ENCODE measurements at regions not wholly inside any gene's neighbourhood (a gene's known extent, or its start where the extent isn't known, plus 50 kb on each side); places are given as distances from the start of the nearest gene placed in this dataset.

DNA sequence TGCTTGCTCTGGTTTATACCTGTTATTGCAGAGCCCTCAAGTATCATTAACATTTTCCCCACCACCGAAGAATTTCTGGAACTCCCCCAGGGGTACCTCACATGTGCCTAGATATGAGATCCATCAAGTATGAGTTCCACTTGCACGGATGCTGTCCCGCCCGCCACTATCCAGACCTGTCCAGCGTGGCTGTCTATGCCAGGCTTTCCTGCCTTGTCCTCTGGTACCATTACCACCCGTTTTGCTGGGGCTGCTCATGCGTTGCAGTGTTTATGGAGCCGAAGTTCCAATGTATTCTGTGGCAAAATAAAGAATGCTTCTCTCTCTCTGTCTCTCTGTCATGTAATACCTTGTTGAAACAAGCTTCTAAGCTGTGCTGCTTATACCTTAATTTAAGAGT lies 543.5 kb upstream of the PTBP2 start:
- TF ChIP-seq, protein P1, sequence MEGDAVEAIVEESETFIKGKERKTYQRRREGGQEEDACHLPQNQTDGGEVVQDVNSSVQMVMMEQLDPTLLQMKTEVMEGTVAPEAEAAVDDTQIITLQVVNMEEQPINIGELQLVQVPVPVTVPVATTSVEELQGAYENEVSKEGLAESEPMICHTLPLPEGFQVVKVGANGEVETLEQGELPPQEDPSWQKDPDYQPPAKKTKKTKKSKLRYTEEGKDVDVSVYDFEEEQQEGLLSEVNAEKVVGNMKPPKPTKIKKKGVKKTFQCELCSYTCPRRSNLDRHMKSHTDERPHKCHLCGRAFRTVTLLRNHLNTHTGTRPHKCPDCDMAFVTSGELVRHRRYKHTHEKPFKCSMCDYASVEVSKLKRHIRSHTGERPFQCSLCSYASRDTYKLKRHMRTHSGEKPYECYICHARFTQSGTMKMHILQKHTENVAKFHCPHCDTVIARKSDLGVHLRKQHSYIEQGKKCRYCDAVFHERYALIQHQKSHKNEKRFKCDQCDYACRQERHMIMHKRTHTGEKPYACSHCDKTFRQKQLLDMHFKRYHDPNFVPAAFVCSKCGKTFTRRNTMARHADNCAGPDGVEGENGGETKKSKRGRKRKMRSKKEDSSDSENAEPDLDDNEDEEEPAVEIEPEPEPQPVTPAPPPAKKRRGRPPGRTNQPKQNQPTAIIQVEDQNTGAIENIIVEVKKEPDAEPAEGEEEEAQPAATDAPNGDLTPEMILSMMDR (conservative IDR thresholded peaks at IDR 0.05; ENCODE audit: low read depth, low read length) = no peak
- no peak for TF ChIP-seq EZH2phosphoT487 (IDR thresholded peaks at IDR 0.05; ENCODE audit: borderline replicate concordance, low read length)
- no peak for TF ChIP-seq EZH2 (IDR thresholded peaks at IDR 0.05; ENCODE audit: low read length, unreplicated experiment)
